ENCODE measurements at regions not wholly inside any gene's neighbourhood (a gene's known extent, or its start where the extent isn't known, plus 50 kb on each side); places are given as distances from the start of the nearest gene placed in this dataset.
"Not testable (repeated sequence)": the region's sequence is repeated elsewhere in the genome, so short reads cannot be mapped to it uniquely, and the experiment has no call there.

DNA sequence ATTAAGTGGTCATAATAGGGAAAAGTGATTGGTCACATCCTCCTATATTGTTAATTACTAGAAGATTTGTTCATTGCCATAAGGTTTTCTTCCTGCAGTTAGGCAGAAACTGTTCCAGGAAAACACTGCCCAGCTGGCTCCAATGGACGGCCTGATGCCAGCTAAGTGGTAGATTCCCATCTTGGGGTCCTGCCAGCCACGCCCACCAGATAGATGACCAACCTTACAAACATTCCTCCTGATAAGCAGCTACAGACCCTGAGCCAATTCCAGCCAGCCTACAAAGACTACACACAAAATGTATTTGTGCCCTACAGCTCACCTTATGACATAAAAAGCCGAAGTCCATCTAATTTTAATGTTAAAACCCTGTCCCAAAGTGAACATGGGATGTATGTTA is 685.9 kb upstream of the USP15 start:
- Mint-ChIP-seq H3K36me3 (ENCODE audit: low read depth) (no peaks in the 10 kb centered on the region), H3K9me3 (no peaks in the 10 kb centered on the region), H3K4me1 (ENCODE audit: low read depth) (no peaks in the 10 kb centered on the region), H3K27ac (no peak overlapping the region), H3K27me3 (no peaks in the 10 kb centered on the region), H3K4me3 (no peak overlapping the region)
- no peaks in the 10 kb centered on the region for H3K27me3 ChIP-seq (ENCODE audit: control insufficient read depth in 1 of 2, insufficient read depth in 2 of 2, low read length in 2 of 2)
- CTCF ChIA-PET, result no interaction called here
- no peaks in the 10 kb centered on the region for H3K36me3 ChIP-seq (ENCODE audit: insufficient read depth, low read length)
- intact Hi-C loops (cut with DNase I, micrococcal nuclease), result no loop called here
- no peaks in the 10 kb centered on the region for H3K4me1 ChIP-seq (ENCODE audit: insufficient read depth, low read length)
- no peak overlapping the region for H3K27ac ChIP-seq (ENCODE audit: low read depth in 1 of 2, low read length in 2 of 2)
- POLR2A ChIA-PET, result no interaction called here
- DNase-seq, result no peak
- no peak for TF ChIP-seq CTCF (IDR thresholded peaks at IDR 0.05)
- no peaks in the 10 kb centered on the region for H3K9me3 ChIP-seq (ENCODE audit: control insufficient read depth in 1 of 2, insufficient read depth in 1 of 2, low read length in 2 of 2)
- ATAC-seq (ENCODE audit: poor library complexity), result no peak
- no peak overlapping the region for H3K4me3 ChIP-seq (ENCODE audit: low read length)

- Mint-ChIP-seq H3K4me3 (no peak overlapping the region), H3K9me3 (peaks cover 14% of the 10 kb centered on the region), H3K27ac (no peak overlapping the region), H3K27me3 (no peaks in the 10 kb centered on the region), H3K36me3 (ENCODE audit: low read depth) (no peaks in the 10 kb centered on the region), H3K4me1 (ENCODE audit: low read depth) (no peaks in the 10 kb centered on the region)
- Histone ChIP-seq H3K4me1 (ENCODE audit: insufficient read depth, low read length) (no peaks in the 10 kb centered on the region), H3K9me3 (ENCODE audit: control insufficient read depth in 1 of 2, insufficient read depth in 1 of 2, low read length in 2 of 2) (peaks cover 0 to 7% of the 10 kb centered on the region in 2 experiments), H3K27ac (ENCODE audit: low read depth in 1 of 2, low read length in 2 of 2) (no peak overlapping the region), H3K4me3 (ENCODE audit: low read length) (no peak overlapping the region), H3K36me3 (ENCODE audit: insufficient read depth, low read length) (no peaks in the 10 kb centered on the region), H3K27me3 (ENCODE audit: control insufficient read depth in 1 of 2, insufficient read depth in 2 of 2, low read length in 2 of 2) (no peaks in the 10 kb centered on the region)
- no peak for ATAC-seq (ENCODE audit: poor library complexity)
- DNase-seq, result no peak
- POLR2A ChIA-PET, result no interaction called here
- TF ChIP-seq CTCF (IDR thresholded peaks at IDR 0.05), result no peak
- CTCF ChIA-PET, result no interaction called here
- intact Hi-C loops (cut with DNase I, micrococcal nuclease), result no loop called here
These were observed 675.3 kb upstream of the USP15 start for GRCh38 chr12:61584943-61585342.

DNA sequence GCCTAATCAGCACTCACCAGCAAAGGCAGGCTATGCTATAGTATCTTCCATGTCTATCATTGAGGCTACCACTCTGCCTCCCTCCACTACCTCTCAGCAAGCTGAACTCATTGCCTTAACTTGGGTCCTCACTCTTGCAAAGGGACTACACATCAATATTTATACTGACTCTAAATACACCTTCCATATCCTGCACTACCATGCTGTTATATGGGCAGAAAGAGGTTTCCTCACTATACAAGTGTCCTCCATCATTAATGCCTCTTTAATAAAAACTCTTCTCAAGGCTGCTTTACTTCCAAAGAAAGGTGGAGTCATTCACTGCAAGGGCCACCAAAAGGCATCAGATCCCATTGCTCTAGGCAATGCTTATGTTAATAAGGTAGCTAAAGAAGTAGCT is 669.3 kb upstream of the USP15 start:
- H3K9me3 ChIP-seq (ENCODE audit: control insufficient read depth in 1 of 2, insufficient read depth in 1 of 2, low read length in 2 of 2); H3K27ac Mint-ChIP-seq; H3K4me1 Mint-ChIP-seq (ENCODE audit: low read depth); ATAC-seq (ENCODE audit: poor library complexity); H3K36me3 Mint-ChIP-seq (ENCODE audit: low read depth); H3K36me3 ChIP-seq (ENCODE audit: insufficient read depth, low read length); CTCF ChIA-PET; intact Hi-C loops (cut with DNase I, micrococcal nuclease); H3K4me1 ChIP-seq (ENCODE audit: insufficient read depth, low read length); H3K27me3 ChIP-seq (ENCODE audit: control insufficient read depth in 1 of 2, insufficient read depth in 2 of 2, low read length in 2 of 2); H3K27me3 Mint-ChIP-seq; POLR2A ChIA-PET; DNase-seq; H3K4me3 Mint-ChIP-seq; H3K27ac ChIP-seq (ENCODE audit: low read depth in 1 of 2, low read length in 2 of 2); H3K4me3 ChIP-seq (ENCODE audit: low read length): not testable (repeated sequence)
- H3K9me3 Mint-ChIP-seq, result peaks cover 26% of the 10 kb centered on the region

DNA sequence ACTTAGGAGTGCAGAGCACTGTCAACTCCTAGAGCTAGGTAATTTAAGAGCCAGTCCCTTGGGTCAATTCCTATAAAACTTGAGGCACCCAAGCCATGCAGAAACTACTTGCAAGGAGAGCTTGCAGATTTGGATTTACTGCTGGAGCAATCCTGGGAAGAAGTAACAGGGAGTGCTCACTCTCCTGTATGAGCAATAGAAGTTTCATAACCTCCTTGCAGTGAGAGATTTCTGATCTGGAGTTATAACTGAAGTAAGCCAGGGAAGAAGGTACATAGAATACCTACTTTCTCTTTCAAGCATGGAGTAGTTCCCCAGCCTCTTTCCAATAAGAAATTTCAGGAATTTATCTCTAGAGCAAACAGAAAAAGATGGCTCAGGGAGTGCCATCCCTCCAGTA is 650.1 kb upstream of the USP15 start:
- no peaks in the 10 kb centered on the region for H3K4me1 ChIP-seq (ENCODE audit: insufficient read depth, low read length)
- H3K4me3 ChIP-seq (ENCODE audit: low read length), result no peak overlapping the region
- no peaks in the 10 kb centered on the region for H3K27me3 ChIP-seq (ENCODE audit: control insufficient read depth in 1 of 2, insufficient read depth in 2 of 2, low read length in 2 of 2)
- H3K9me3 Mint-ChIP-seq, result peaks cover 13% of the 10 kb centered on the region
- DNase-seq, result no peak
- H3K4me3 Mint-ChIP-seq, result no peak overlapping the region
- H3K36me3 ChIP-seq (ENCODE audit: insufficient read depth, low read length), result no peaks in the 10 kb centered on the region
- no peaks in the 10 kb centered on the region for H3K4me1 Mint-ChIP-seq (ENCODE audit: low read depth)
- H3K9me3 ChIP-seq (ENCODE audit: control insufficient read depth in 1 of 2, insufficient read depth in 1 of 2, low read length in 2 of 2), result no peaks in the 10 kb centered on the region
- no peak for TF ChIP-seq CTCF (IDR thresholded peaks at IDR 0.05)
- ATAC-seq (ENCODE audit: poor library complexity), result no peak
- ChIA-PET POLR2A (no interaction called here), CTCF (no interaction called here)
- H3K27me3 Mint-ChIP-seq, result no peaks in the 10 kb centered on the region
- H3K36me3 Mint-ChIP-seq (ENCODE audit: low read depth), result no peaks in the 10 kb centered on the region
- no peak overlapping the region for H3K27ac ChIP-seq (ENCODE audit: low read depth in 1 of 2, low read length in 2 of 2)
- intact Hi-C loops (cut with DNase I, micrococcal nuclease), result no loop called here
- no peak overlapping the region for H3K27ac Mint-ChIP-seq
